Neutrophil (primary cell): ENCODE measurements at regions not wholly inside any gene's neighbourhood (a gene's known extent, or its start where the extent isn't known, plus 50 kb on each side); places are given as distances from the start of the nearest gene placed in this dataset.

Experiments
- H3K27ac ChIP-seq: fragments of 200-600 bp; sonication (generic); 2 replicates; pipeline ENCODE4 v1.5.1; 2016; ENCODE audit warnings: mild to moderate bottlenecking, moderate library complexity
- H3K27me3 ChIP-seq: fragments of 200-600 bp; sonication (generic); 2 replicates; pipeline ENCODE4 v1.6.0; 2016; ENCODE audit warnings: mild to moderate bottlenecking
- H3K36me3 ChIP-seq: fragments of 200-600 bp; sonication (generic); 2 replicates; pipeline ENCODE4 v1.5.1; 2017
- H3K4me1 ChIP-seq, 2 experiments: fragments of 200-600 bp in 1 of 2; sonication (generic) in 1 of 2; 1 replicate in 1 of 2; 2 replicates in 1 of 2; pipeline versions ENCODE4 v1.5.1 to v1.6.1; 2013 to 2016; ENCODE audit warnings: low read depth in 1 of 2, low read length in 1 of 2, mild to moderate bottlenecking in 1 of 2, moderate library complexity in 1 of 2; ENCODE audit not compliant: control insufficient read depth in 1 of 2, insufficient read depth in 1 of 2
- H3K4me3 ChIP-seq, 2 experiments: fragments of 200-600 bp in 1 of 2; sonication (generic) in 1 of 2; 1 replicate in 1 of 2; 2 replicates in 1 of 2; pipeline ENCODE4 v1.5.1; 2013 to 2016; ENCODE audit warnings: low read depth in 1 of 2, low read length in 1 of 2, mild to moderate bottlenecking in 1 of 2, moderate library complexity in 1 of 2
- H3K9me3 ChIP-seq: fragments of 200-600 bp; sonication (generic); 2 replicates; pipeline ENCODE4 v1.5.1; 2016
- TF ChIP-seq, protein P1 (sequence below): fragments of 200-600 bp; sonication (generic); IDR thresholded peaks from 2 replicates; pipeline ENCODE4 v1.5.1; 2016; ENCODE audit warnings: antibody characterized with exemption

DNA sequence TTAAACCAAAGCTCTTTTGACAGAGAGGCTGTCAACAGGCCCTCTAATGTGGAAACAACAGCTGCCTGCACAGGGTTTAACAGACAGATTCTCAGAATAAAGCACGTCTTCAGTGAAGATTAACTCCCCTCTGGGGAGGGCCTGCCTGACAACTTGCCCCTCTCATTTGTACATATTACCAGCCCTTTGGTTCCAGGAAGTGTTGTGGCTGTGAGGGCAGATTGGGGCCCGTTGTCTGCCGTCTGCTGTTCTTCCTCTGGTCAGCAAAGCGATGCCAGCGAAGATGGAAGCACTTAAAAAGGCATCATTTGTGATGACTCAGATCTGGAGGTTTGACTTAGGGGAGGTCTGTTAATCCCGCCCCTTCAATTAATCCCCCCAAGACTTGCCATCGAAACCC, 177.0 kb upstream of the IRX6 start:
- TF ChIP-seq, protein P1, sequence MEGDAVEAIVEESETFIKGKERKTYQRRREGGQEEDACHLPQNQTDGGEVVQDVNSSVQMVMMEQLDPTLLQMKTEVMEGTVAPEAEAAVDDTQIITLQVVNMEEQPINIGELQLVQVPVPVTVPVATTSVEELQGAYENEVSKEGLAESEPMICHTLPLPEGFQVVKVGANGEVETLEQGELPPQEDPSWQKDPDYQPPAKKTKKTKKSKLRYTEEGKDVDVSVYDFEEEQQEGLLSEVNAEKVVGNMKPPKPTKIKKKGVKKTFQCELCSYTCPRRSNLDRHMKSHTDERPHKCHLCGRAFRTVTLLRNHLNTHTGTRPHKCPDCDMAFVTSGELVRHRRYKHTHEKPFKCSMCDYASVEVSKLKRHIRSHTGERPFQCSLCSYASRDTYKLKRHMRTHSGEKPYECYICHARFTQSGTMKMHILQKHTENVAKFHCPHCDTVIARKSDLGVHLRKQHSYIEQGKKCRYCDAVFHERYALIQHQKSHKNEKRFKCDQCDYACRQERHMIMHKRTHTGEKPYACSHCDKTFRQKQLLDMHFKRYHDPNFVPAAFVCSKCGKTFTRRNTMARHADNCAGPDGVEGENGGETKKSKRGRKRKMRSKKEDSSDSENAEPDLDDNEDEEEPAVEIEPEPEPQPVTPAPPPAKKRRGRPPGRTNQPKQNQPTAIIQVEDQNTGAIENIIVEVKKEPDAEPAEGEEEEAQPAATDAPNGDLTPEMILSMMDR: no peak
- Histone ChIP-seq H3K27me3 (no peaks in the 10 kb centered on the region), H3K36me3 (no peaks in the 10 kb centered on the region), H3K9me3 (no peaks in the 10 kb centered on the region), H3K4me3 (no peak overlapping the region), H3K27ac (no peak overlapping the region), H3K4me1 (no peaks in the 10 kb centered on the region)

DNA sequence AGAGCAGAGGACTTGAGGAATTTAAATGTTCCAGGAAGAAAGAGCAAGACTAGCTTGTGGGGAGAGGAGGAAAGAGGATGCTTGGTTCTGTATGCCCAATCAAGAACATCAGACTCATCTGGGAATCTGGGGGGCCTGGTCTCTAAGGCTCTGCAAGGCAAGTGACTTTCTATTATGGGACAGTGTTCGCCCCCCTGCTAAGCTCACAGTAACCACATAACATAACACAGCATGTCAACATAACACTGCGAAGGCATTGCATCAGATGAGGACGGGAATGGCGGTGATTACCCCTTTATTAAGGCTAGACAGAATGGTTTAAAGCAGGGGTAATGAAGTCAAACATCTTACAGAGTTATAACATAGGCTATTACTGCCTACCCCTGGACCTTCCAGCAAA, 176.6 kb upstream of the IRX6 start:
- Histone ChIP-seq H3K4me3 (no peak overlapping the region), H3K36me3 (no peaks in the 10 kb centered on the region), H3K4me1 (no peaks in the 10 kb centered on the region), H3K27ac (no peak overlapping the region), H3K27me3 (no peaks in the 10 kb centered on the region), H3K9me3 (no peaks in the 10 kb centered on the region)
- TF ChIP-seq, protein P1: no peak

DNA sequence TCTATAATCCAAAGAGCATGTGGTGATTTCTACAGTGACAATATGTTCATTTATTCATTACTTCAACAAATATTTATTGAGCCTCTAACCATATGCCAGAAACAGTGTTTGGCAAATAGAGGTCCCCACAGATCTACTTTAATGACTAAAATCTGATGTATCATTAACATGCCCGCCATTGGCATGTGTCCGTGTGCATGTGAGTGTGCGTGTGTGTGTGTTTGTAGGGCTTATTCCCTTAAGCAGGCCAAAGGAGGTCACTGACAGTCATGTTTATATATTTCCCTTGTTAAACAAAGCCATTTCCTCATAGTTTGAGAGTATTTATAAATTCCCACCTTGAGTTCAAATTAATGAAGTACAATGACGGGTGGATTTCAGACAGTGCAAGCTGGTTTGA, 174.4 kb upstream of the IRX6 start:
- TF ChIP-seq, protein P1: no peak
- Histone ChIP-seq H3K4me3 (no peak overlapping the region), H3K27me3 (no peaks in the 10 kb centered on the region)

DNA sequence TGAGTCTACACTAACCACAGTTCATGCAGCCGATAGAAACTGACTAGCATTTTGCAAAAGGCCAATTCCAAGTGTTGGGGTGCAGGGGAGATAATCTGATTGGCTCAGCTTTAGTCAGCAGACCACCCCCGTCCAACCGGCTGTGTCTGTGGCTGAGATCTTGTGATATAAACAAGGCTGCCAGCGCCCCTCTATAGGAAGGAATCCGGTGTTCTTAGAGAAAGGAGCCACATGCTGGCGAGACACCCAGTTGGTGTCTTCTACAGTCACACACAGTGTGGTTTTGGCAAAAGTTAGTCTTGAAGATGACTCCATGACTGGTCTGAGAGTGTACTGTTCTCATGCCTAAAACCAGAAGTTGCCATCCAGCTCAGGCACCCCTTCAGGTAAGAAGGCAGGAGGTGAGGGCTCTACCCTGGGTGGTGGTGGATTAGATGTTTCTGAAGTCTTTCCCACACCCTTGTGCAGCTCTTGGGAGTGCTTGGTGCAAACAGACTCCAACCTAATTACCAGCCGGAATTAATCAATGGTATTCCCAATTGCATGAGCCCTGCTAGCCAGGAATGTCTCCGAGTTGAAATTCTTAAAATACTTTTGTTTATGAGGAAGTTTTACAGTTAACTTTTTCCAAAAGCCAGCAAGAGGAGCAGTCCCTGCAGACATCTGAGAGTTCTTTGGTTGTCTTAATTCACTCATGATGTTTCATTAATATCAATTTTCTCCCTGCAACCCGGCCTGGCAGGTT, 172.3 kb upstream of the IRX6 start:
- Histone ChIP-seq H3K4me3 (no peak overlapping the region), H3K27me3 (no peaks in the 10 kb centered on the region), H3K36me3 (no peaks in the 10 kb centered on the region), H3K27ac (no peak overlapping the region), H3K4me1 (no peaks in the 10 kb centered on the region), H3K9me3 (no peaks in the 10 kb centered on the region)
- TF ChIP-seq, protein P1: no peak

More for the DNA sequence above, 174.4 kb upstream of the IRX6 start:
- Histone ChIP-seq H3K36me3 (no peaks in the 10 kb centered on the region), H3K4me1 (no peaks in the 10 kb centered on the region), H3K9me3 (no peaks in the 10 kb centered on the region), H3K27ac (no peak overlapping the region)

DNA sequence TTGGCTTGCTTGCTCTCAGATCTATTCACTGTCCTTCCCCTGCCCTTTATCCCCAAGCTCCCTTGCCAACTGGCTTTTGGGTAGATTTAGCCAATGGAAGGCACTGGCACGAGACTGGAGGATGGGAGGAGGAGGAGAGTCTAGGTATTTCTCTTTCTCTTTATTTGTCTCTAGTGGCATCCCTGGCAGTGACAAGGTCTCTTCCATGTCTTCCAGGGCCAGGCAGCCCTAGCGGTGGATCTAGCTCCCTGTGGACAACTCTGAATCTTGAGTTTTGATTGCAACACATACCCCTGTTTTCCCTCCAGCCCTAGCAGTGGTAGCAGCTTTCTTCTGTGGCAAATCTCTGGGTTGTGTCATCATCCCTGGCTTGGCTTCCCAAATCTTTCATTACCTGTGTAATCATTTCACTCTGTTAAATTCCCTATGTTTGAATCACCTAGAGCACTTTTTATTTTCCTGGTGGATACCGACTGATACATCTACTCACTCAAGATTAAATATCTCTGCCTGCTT, 171.1 kb upstream of the IRX6 start:
- Histone ChIP-seq H3K36me3 (no peaks in the 10 kb centered on the region), H3K9me3 (no peaks in the 10 kb centered on the region), H3K27me3 (no peaks in the 10 kb centered on the region), H3K4me1 (no peaks in the 10 kb centered on the region), H3K27ac (no peak overlapping the region), H3K4me3 (no peak overlapping the region)
- TF ChIP-seq, protein P1: no peak
